K562 (cell line): ENCODE measurements at regions not wholly inside any gene's neighbourhood (a gene's known extent, or its start where the extent isn't known, plus 50 kb on each side); places are given as distances from the start of the nearest gene placed in this dataset.
"Not testable (repeated sequence)": the region's sequence is repeated elsewhere in the genome, so short reads cannot be mapped to it uniquely, and the experiment has no call there.

Experiments used
- ATAC-seq: fragments of 200-7000 bp; cut with Tn5 transposase; 3 replicates; pipeline ENCODE4 v1.9.1; 2020; ENCODE audit warnings: moderate library complexity
- BruUV-seq: library from RNA; stranded (reverse); fragments of 400-500 nt; replicated peaks from 2 replicates; lab custom pipeline; 2021; lab: Mats Ljungman, UMichigan
- CTCF ChIA-PET: fragments of 300-600 bp; formaldehyde crosslinking; extraction: SDS; loops from one replicate; lab custom pipeline; 2021; ENCODE audit warnings: low intra/inter-chr PET ratio; lab: Yijun Ruan, JAX
- POLR2A ChIA-PET: fragments of 300-600, 350-650 bp; sonication (Branson Sonifier 250); formaldehyde crosslinking; extraction: SDS; loops from one replicate; lab custom pipeline; 2021; ENCODE audit warnings: antibody characterized with exemption, inconsistent platforms; lab: Yijun Ruan, JAX
- DNase-seq, 4 experiments: peaks; one replicate each; pipeline versions ENCODE4 v3.0.0 to v3.0.0-alpha.2; 2011 to 2018; ENCODE audit warnings: low spot score in 3 of 4, mixed read lengths in 3 of 4; ENCODE audit errors: extremely low read depth in 1 of 4
- FAIRE-seq: peaks from 2 replicates; lab custom pipeline; 2011; peaks lifted over from hg19 to GRCh38; lab: Jason Lieb, UNC
- H2AFZ ChIP-seq: 2 replicates; pipeline ENCODE4 v1.6.0; 2011; ENCODE audit warnings: low read depth, low read length, control low read depth, inconsistent platforms
- H3K27ac ChIP-seq: fragments of 200-600 bp; 3 replicates; pipeline ENCODE4 v1.8.0; 2011; ENCODE audit warnings: low read depth, mild to moderate bottlenecking, control low read depth, inconsistent platforms, low read length, moderate library complexity, mixed read lengths; ENCODE audit errors: extremely low read depth
- H3K27me3 ChIP-seq, 2 experiments: fragments of 300-600 bp in 1 of 2; 2 replicates in 1 of 2; 3 replicates in 1 of 2; pipeline versions ENCODE4 v1.6.0 to v1.8.0; 2011; ENCODE audit warnings: inconsistent platforms in 2 of 2, low read length in 2 of 2, mild to moderate bottlenecking in 1 of 2, mixed read lengths in 1 of 2, moderate library complexity in 1 of 2; ENCODE audit not compliant: control insufficient read depth in 2 of 2, insufficient read depth in 2 of 2
- H3K36me3 ChIP-seq: fragments of 300-600 bp; 3 replicates; pipeline ENCODE4 v1.8.0; 2011; ENCODE audit warnings: mild to moderate bottlenecking, low read length, inconsistent platforms; ENCODE audit not compliant: control insufficient read depth, insufficient read depth
- H3K4me1 ChIP-seq, 2 experiments: fragments of 200-600 bp in 1 of 2; replicated peaks in 1 of 2; 2 replicates in 1 of 2; 3 replicates in 1 of 2; pipeline versions ENCODE4 v1.5.1 to v1.8.0; 2011; ENCODE audit warnings: inconsistent platforms in 2 of 2, low read length in 2 of 2, mild to moderate bottlenecking in 1 of 2, mixed read lengths in 1 of 2, moderate library complexity in 1 of 2; ENCODE audit not compliant: control insufficient read depth in 2 of 2, insufficient read depth in 2 of 2
- H3K4me2 ChIP-seq: 2 replicates; pipeline ENCODE4 v1.6.1; 2011; ENCODE audit warnings: low read length, control low read depth, inconsistent platforms, mixed read lengths; ENCODE audit not compliant: insufficient read depth
- H3K4me3 ChIP-seq: fragments of 200-600 bp; sonication (generic), shearing (Covaris generic); 2 replicates; pipeline ENCODE4 v1.5.1; 2016; ENCODE audit warnings: control low read depth, inconsistent platforms
- H3K79me2 ChIP-seq: fragments of 200-600 bp; 3 replicates; pipeline ENCODE4 v1.8.0; 2011; ENCODE audit warnings: low read length, inconsistent platforms; ENCODE audit not compliant: control insufficient read depth, insufficient read depth
- H3K9ac ChIP-seq, 2 experiments: 2 replicates each; pipeline versions ENCODE4 v1.6.0 to v1.6.1; 2011; ENCODE audit warnings: low read depth in 2 of 2, low read length in 2 of 2, control low read depth in 1 of 2, inconsistent platforms in 1 of 2, mild to moderate bottlenecking in 1 of 2, mixed read lengths in 1 of 2; ENCODE audit not compliant: insufficient read depth in 1 of 2
- H3K9me1 ChIP-seq: one replicate; pipeline ENCODE4 v1.6.0; 2011; ENCODE audit warnings: inconsistent platforms, mild to moderate bottlenecking, low read length, moderate library complexity; ENCODE audit not compliant: control insufficient read depth, insufficient read depth
- H3K9me3 ChIP-seq: replicated peaks from 2 replicates; pipeline ENCODE4 v1.5.1; 2011; ENCODE audit warnings: low read depth, low read length, inconsistent platforms; ENCODE audit not compliant: control insufficient read depth, insufficient read depth
- H4K20me1 ChIP-seq: replicated peaks from 2 replicates; pipeline ENCODE4 v1.6.1; 2011; ENCODE audit warnings: low read length, inconsistent platforms, mixed read lengths; ENCODE audit not compliant: control insufficient read depth, insufficient read depth
- ARHGAP35 ChIP-seq: fragments of 450-650 bp; IDR thresholded peaks from 2 replicates; pipeline ENCODE4 v1.6.1; 2018; ENCODE audit not compliant: partially characterized antibody
- CHCHD3 ChIP-seq: fragments of 250-450 bp; sonication (Bioruptor Pico); IDR thresholded peaks from 2 replicates; pipeline ENCODE4 v2.1.2; 2022; ENCODE audit warnings: mild to moderate bottlenecking
- ESRRA ChIP-seq: fragments of 450-650 bp; IDR thresholded peaks from 2 replicates; pipeline ENCODE4 v1.6.1; 2014; ENCODE audit warnings: low read depth, mild to moderate bottlenecking, moderate library complexity, borderline replicate concordance
- GATAD2B ChIP-seq: fragments of 450-650 bp; IDR thresholded peaks from 2 replicates; pipeline ENCODE4 v1.6.1; 2017; ENCODE audit warnings: mild to moderate bottlenecking, borderline replicate concordance
- HMG20B ChIP-seq: fragments of 250-450 bp; sonication (Bioruptor Pico); IDR thresholded peaks from 2 replicates; pipeline ENCODE4 v1.5.0; 2021; ENCODE audit warnings: mild to moderate bottlenecking
- LCOR ChIP-seq: sonication (generic); formaldehyde crosslinking; IDR thresholded peaks from 2 replicates; pipeline ENCODE4 v1.8.0; 2022; ENCODE audit warnings: mild to moderate bottlenecking, missing genetic modification reagents
- NELFE ChIP-seq: IDR thresholded peaks from 2 replicates; pipeline ENCODE4 v1.6.1; 2011; ENCODE audit warnings: mild to moderate bottlenecking; ENCODE audit not compliant: insufficient read depth, insufficient read length
- SAP30 ChIP-seq: fragments of 200-600 bp; sonication (generic); IDR thresholded peaks from 2 replicates; pipeline ENCODE4 v1.6.1; 2012; ENCODE audit warnings: borderline replicate concordance, low read depth, mild to moderate bottlenecking, moderate library complexity, low read length, control low read depth, inconsistent platforms; ENCODE audit not compliant: insufficient read depth, poor library complexity, severe bottlenecking
- TAF15 ChIP-seq: fragments of 200-400 bp; formaldehyde crosslinking; IDR thresholded peaks from 2 replicates; pipeline ENCODE4 v1.6.1; 2017; ENCODE audit warnings: mild to moderate bottlenecking, low read depth, low read length, moderate library complexity
- TAL1 ChIP-seq: fragments of 450-650 bp; IDR thresholded peaks from 2 replicates; pipeline ENCODE4 v1.6.1; 2016; ENCODE audit warnings: mild to moderate bottlenecking
- TRIM25 ChIP-seq: fragments of 450-650 bp; IDR thresholded peaks from 2 replicates; pipeline ENCODE4 v1.7.0; 2016; ENCODE audit warnings: borderline replicate concordance
- ZFP30 ChIP-seq: fragments of 250-450 bp; sonication (Bioruptor Pico); IDR thresholded peaks from 2 replicates; pipeline ENCODE4 v1.8.0; 2022; ENCODE audit warnings: moderate library complexity, mild to moderate bottlenecking, inconsistent platforms, borderline replicate concordance
- ZFX ChIP-seq: sonication (generic); formaldehyde crosslinking; IDR thresholded peaks from 2 replicates; pipeline ENCODE4 v1.8.0; 2022; ENCODE audit warnings: mild to moderate bottlenecking, missing genetic modification reagents, moderate library complexity
- ZNF197 ChIP-seq: fragments of 200-800 bp; sonication (Bioruptor generic); IDR thresholded peaks from 2 replicates; pipeline ENCODE4 v1.6.1; 2016; ENCODE audit warnings: low read depth, missing genetic modification characterization, missing compliant biosample characterization
- WGBS: fragments of 100-300 bp; shearing (Covaris generic); methylation state at CpG from one replicate; pipeline ENCODE4 v1.1.6; 2016; ENCODE audit warnings: low coverage, mixed read lengths; ENCODE audit not compliant: insufficient coverage; ENCODE audit errors: missing lambda C conversion rate; 5-methylcytosine and 5-hydroxymethylcytosine counted together
- in situ Hi-C: fragments of 300-500 bp; cut with MboI; formaldehyde crosslinking; loops from 4 replicates; pipeline ENCODE4 v1.15.0; 2018; ENCODE audit warnings: inconsistent platforms, mixed read lengths
- intact Hi-C: fragments of 100-400 bp; cut with micrococcal nuclease; formaldehyde crosslinking; loops from 2 replicates; pipeline ENCODE4 v1.14.2; 2022
- TF ChIP-seq, protein P1 (sequence below): sonication (generic); formaldehyde crosslinking; IDR thresholded peaks from 2 replicates; pipeline ENCODE4 v1.5.0; 2020; ENCODE audit warnings: missing genetic modification reagents

DNA sequence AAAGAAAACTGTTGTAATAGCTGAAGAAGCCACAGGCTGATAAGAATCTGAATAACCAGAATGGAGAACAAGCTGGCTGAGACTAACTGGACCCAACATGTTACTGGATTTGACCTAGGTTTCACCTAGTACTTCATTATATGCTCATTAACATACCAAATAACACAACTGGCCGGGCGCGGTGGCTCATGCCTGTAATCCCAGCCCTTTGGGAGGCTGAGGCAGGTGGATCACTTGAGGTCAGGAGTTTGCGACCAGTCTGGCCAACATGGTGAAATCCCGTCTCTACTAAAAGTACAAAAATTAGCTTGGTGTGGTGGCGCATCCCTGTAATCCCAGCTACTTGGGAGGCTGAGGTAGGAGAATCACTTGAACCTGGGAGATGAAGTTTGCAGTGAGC lies 127.1 kb upstream of the FERD3L start:
- FAIRE-seq, H4K20me1 ChIP-seq, H3K9ac ChIP-seq, intact Hi-C loops, in situ Hi-C loops, H3K4me2 ChIP-seq, DNase-seq, POLR2A ChIA-PET, H3K4me1 ChIP-seq, H3K9me1 ChIP-seq, ATAC-seq, H3K9me3 ChIP-seq, H3K27ac ChIP-seq, H3K36me3 ChIP-seq, H3K4me3 ChIP-seq, BruUV-seq, H3K27me3 ChIP-seq, H2AFZ ChIP-seq, H3K79me2 ChIP-seq, CTCF ChIA-PET: not testable (repeated sequence)
- WGBS = 2% methylated on average over 6 of the region's 6 CpGs

- DNase-seq (no peak), FAIRE-seq (no peak), ATAC-seq (no peak)
- H3K27me3 ChIP-seq = no peaks in the 10 kb centered on the region
- no peaks in the 10 kb centered on the region; the same call in 1 of the 2 replicates for H3K9me3 ChIP-seq
- H3K4me2 ChIP-seq = no peak overlapping the region
- CTCF ChIA-PET = no interaction called here
- intact Hi-C loops = no loop called here
- no peaks in the 10 kb centered on the region for H4K20me1 ChIP-seq
- POLR2A ChIA-PET = no interaction called here
- no peak overlapping the region for H3K4me3 ChIP-seq
- H3K79me2 ChIP-seq = no peaks in the 10 kb centered on the region
- H3K27ac ChIP-seq = no peak overlapping the region
- no peak overlapping the region for H3K9ac ChIP-seq
- in situ Hi-C loops = no loop called here
- no peak overlapping the region for H2AFZ ChIP-seq
- H3K4me1 ChIP-seq = no peaks in the 10 kb centered on the region
- no TSS peak for BruUV-seq
- no peaks in the 10 kb centered on the region for H3K9me1 ChIP-seq
- H3K36me3 ChIP-seq = no peaks in the 10 kb centered on the region
- TF ChIP-seq ESRRA (no peak), TAF15 (no peak), ZFP30 (CRISPR knock-in tag) (no peak), SAP30 (no peak), TAL1 (no peak), TRIM25 (no peak), HMG20B (CRISPR knock-in tag) (no peak), GATAD2B (no peak), LCOR (CRISPR knock-in tag) (no peak), ZNF197 (CRISPR knock-in tag) (no peak), ZFX (CRISPR knock-in tag) (no peak), ARHGAP35 (no peak), NELFE (no peak), CHCHD3 (CRISPR knock-in tag) (no peak)
- TF ChIP-seq, protein P1, sequence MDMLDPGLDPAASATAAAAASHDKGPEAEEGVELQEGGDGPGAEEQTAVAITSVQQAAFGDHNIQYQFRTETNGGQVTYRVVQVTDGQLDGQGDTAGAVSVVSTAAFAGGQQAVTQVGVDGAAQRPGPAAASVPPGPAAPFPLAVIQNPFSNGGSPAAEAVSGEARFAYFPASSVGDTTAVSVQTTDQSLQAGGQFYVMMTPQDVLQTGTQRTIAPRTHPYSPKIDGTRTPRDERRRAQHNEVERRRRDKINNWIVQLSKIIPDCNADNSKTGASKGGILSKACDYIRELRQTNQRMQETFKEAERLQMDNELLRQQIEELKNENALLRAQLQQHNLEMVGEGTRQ (CRISPR knock-in tag) = no peak
Observed at GRCh38 chr7:19269301-19269700, 124.1 kb upstream of the FERD3L start.
